GM12892 (cell line): ENCODE measurements at regions not wholly inside any gene's neighbourhood (a gene's known extent, or its start where the extent isn't known, plus 50 kb on each side); places are given as distances from the start of the nearest gene placed in this dataset.
"Not testable (repeated sequence)": the region's sequence is repeated elsewhere in the genome, so short reads cannot be mapped to it uniquely, and the experiment has no call there.

Source experiments
- DNase-seq: peaks from one replicate; pipeline ENCODE4 v3.0.0; 2011; ENCODE audit not compliant: insufficient read length
- FAIRE-seq: peaks from 2 replicates; lab custom pipeline; 2011; peaks lifted over from hg19 to GRCh38; lab: Jason Lieb, UNC
- POLR2A ChIP-seq: IDR thresholded peaks from 2 replicates; pipeline ENCODE4 v1.6.1; 2011; ENCODE audit warnings: low read depth, low read length, control low read depth
- POLR2AphosphoS5 ChIP-seq: IDR thresholded peaks from 2 replicates; pipeline ENCODE4 v1.6.1; 2011; ENCODE audit warnings: low read depth, low read length, control low read depth
- TAF1 ChIP-seq: IDR thresholded peaks from 2 replicates; pipeline ENCODE4 v1.6.1; 2011; ENCODE audit warnings: low read depth, mild to moderate bottlenecking, control low read depth, low read length, borderline replicate concordance

DNA sequence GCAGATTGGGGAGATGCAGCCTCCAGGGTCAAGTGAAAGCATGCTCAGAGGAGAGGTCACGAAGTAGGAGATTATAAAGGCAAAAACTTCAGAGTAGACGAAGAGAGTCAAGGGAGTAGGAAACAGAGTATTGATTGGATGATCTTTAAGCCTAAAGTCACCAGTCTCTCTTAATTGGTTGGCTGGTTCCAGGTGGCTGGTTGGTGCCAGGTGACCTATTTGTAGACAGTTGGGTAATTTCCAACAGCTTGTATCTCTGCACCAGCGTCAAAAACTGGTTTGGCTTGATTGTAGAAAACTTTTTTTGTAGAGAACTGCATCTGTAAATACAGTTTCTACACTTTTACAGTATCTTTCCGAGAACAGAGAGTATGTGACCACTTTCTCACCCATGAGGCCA lies 75.7 kb upstream of the CCDC90B start:
- FAIRE-seq (no peak), DNase-seq (no peak)
- TF ChIP-seq TAF1: no peak
- TF ChIP-seq POLR2A: no peak

DNA sequence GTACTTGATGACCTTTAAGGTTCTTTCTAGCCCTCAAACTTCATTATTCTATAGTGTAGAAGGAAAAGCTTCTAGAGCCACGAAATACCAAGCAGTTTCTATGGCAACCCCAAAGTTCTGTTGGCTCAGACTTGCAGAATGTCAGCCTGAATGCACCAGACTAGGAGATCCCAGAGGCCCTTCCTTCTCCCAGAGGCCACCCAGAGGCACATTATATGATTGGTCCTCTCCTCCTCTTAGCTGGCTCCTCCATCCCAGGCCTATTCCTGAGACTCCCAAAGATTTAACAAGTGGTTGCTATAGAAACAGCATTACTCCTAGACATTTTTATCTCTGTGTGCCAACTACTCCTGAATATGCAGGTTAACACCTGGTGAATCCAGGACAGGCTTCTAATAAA lies 69.2 kb upstream of the CCDC90B start:
- DNase-seq: no peak
- FAIRE-seq: no peak
- TF ChIP-seq POLR2AphosphoS5: no peak
- no peak for TF ChIP-seq POLR2A
- no peak for TF ChIP-seq TAF1

GRCh38 chr11:83350187-83350586 lies 64.0 kb upstream of the CCDC90B start:
- FAIRE-seq (no peak), DNase-seq (no peak)
- TF ChIP-seq POLR2A (no peak), POLR2AphosphoS5 (no peak), TAF1 (no peak)

GRCh38 chr11:83349296-83349695 lies 63.1 kb upstream of the CCDC90B start:
- TF ChIP-seq POLR2AphosphoS5 (no peak), POLR2A (no peak), TAF1 (no peak)
- DNase-seq: no peak
- FAIRE-seq: no peak

- not testable (repeated sequence) for DNase-seq, FAIRE-seq
Measured at GRCh38 chr11:83346706-83347105, 60.5 kb upstream of the CCDC90B start.

- not testable (repeated sequence) for DNase-seq, FAIRE-seq
Measured at GRCh38 chr11:83344521-83344920, 58.4 kb upstream of the CCDC90B start.

DNA sequence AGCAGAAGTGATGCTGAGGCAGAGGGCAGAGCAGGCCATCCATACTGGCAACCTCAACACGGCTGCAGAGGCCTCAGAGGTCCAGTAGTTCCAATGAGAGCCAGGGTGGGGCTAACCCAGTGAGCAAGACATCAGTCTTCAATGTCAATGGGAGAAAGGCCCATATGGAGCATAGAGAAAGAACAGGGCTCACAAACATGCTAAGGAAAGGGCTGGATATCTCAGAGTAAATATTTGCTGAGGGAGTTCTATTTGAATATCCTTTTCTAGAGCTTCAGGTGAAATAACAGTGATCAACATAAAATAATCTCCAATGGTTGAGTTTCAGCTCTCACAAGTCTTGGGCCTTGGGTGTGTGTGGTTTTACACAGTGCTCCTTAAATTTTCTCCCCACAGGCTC lies 50.8 kb upstream of the CCDC90B start:
- TF ChIP-seq POLR2A (no peak), TAF1 (no peak), POLR2AphosphoS5 (no peak)
- FAIRE-seq (no peak), DNase-seq (no peak)
